CD4-positive, alpha-beta memory T cell (primary cell): ENCODE measurements at regions not wholly inside any gene's neighbourhood (a gene's known extent, or its start where the extent isn't known, plus 50 kb on each side); places are given as distances from the start of the nearest gene placed in this dataset.

Source experiments
- CTCF ChIA-PET: fragments of 350-600 bp; sonication (Branson Sonifier 250); formaldehyde crosslinking; loops from one replicate; lab custom pipeline; 2021; ENCODE audit warnings: inconsistent platforms; ENCODE audit not compliant: partially characterized antibody; lab: Charles Lee
- POLR2A ChIA-PET: fragments of 350-600 bp; sonication (Branson Sonifier 250); formaldehyde crosslinking; loops from one replicate; lab custom pipeline; 2021; ENCODE audit not compliant: partially characterized antibody; lab: Charles Lee
- DNase-seq, 5 donors: peaks; one replicate each; pipeline versions ENCODE4 v3.0.0 to v3.0.0-alpha.2; 2020 to 2022; ENCODE audit warnings: mixed read lengths in 1 of 5
- H3K27ac ChIP-seq: one replicate; pipeline ENCODE4 v1.7.0; 2013; ENCODE audit warnings: low read depth, low read length
- H3K27me3 ChIP-seq: 2 replicates; pipeline ENCODE4 v1.7.0; 2013; ENCODE audit warnings: mild to moderate bottlenecking, low read length, moderate library complexity; ENCODE audit not compliant: insufficient read depth
- H3K36me3 ChIP-seq: 2 replicates; pipeline ENCODE4 v1.7.0; 2013; ENCODE audit warnings: mild to moderate bottlenecking, low read length, moderate library complexity; ENCODE audit not compliant: insufficient read depth
- H3K4me1 ChIP-seq: 2 replicates; pipeline ENCODE4 v1.7.0; 2013; ENCODE audit warnings: mild to moderate bottlenecking, low read length, moderate library complexity; ENCODE audit not compliant: insufficient read depth
- H3K4me3 ChIP-seq, 2 donors: one replicate each; pipeline ENCODE4 v1.7.0; 2013; ENCODE audit warnings: low read length in 2 of 2, mild to moderate bottlenecking in 1 of 2
- H3K9me3 ChIP-seq, 2 donors: one replicate each; pipeline ENCODE4 v1.7.0; 2013; ENCODE audit warnings: low read length in 2 of 2, control low read depth in 1 of 2; ENCODE audit not compliant: control insufficient read depth in 1 of 2
- H3K27ac Mint-ChIP-seq, 7 donors: one replicate each; pipeline ENCODE4 v1.8.0; 2020 to 2021; ENCODE audit warnings: mixed read lengths in 7 of 7, mild to moderate bottlenecking in 6 of 7, inconsistent platforms in 3 of 7, moderate library complexity in 3 of 7
- H3K27me3 Mint-ChIP-seq, 2 donors: one replicate each; pipeline ENCODE4 v1.8.0; 2020 to 2021; ENCODE audit warnings: mixed read lengths in 2 of 2
- H3K36me3 Mint-ChIP-seq, 2 donors: one replicate each; pipeline ENCODE4 v1.8.0; 2020 to 2021; ENCODE audit warnings: mixed read lengths in 2 of 2, inconsistent platforms in 1 of 2, mild to moderate bottlenecking in 1 of 2
- H3K4me1 Mint-ChIP-seq, 4 donors: one replicate each; pipeline ENCODE4 v1.8.0; 2020 to 2021; ENCODE audit warnings: mixed read lengths in 4 of 4, mild to moderate bottlenecking in 1 of 4
- H3K4me3 Mint-ChIP-seq, 8 donors: one replicate each; pipeline ENCODE4 v1.8.0; 2020 to 2021; ENCODE audit warnings: mixed read lengths in 8 of 8, mild to moderate bottlenecking in 7 of 8, moderate library complexity in 6 of 8, inconsistent platforms in 3 of 8
- H3K9me3 Mint-ChIP-seq, 8 donors: one replicate each; pipeline ENCODE4 v1.8.0; 2020 to 2021; ENCODE audit warnings: mixed read lengths in 8 of 8, mild to moderate bottlenecking in 5 of 8, inconsistent platforms in 3 of 8, moderate library complexity in 1 of 8
- intact Hi-C: fragments of 100-400 bp; cut with micrococcal nuclease; formaldehyde crosslinking; loops from one replicate; pipeline ENCODE4 v1.15.1; 2023

DNA sequence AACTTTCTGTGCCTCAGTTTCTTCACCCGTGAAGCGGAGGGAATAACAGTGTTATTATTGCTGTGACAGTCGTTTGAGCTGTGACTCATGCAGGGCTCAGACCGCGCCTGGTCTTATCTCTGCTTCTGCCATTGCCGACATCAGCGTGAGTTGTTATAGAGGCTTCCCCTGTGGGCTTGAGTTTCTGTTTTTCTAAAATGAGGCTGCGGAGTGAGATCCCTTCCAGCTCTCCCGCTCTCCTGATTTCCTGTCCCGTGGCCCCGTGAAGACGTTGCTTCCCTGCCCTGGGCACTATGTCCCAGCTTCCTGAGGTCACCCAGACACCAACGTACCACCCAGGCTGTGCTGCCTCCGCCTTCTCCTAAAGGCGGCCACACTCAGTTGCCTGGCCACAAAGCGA is 278.5 kb downstream of the BMP7 start:
- POLR2A ChIA-PET: no interaction called here
- H3K27me3 Mint-ChIP-seq: no peaks in the 10 kb centered on the region
- no peak overlapping the region for H3K4me3 Mint-ChIP-seq

DNA sequence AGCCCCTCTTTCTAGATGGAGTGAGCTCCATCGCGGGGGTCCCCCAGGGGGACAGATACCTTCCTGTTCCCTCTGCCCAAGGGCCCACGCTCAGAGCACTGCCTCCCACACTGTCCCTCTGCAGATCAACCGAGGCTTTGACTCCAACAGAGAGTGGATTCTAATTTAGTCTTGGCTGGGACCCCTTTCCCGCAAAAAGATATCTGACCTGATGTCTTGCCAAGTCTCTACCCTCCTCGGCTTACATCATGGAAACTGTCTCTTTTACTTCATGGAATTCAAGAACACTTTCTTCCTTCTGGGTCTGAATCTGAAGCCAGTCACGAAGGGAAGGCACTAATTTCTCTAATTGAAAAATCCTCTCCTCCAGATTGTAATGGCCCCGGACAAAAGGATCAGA is 278.0 kb downstream of the BMP7 start:
- H3K27ac Mint-ChIP-seq: no peak overlapping the region
- peaks cover 0 to 30% (median 11%) of the 10 kb centered on the region in 8 donors for H3K9me3 Mint-ChIP-seq
- no peak overlapping the region for H3K27ac ChIP-seq
- H3K9me3 ChIP-seq: no peaks in the 10 kb centered on the region
- no peaks in the 10 kb centered on the region for H3K27me3 ChIP-seq
- ChIA-PET POLR2A (no interaction called here), CTCF (no interaction called here)
- no peak overlapping the region for H3K4me3 ChIP-seq
- H3K4me1 ChIP-seq: no peaks in the 10 kb centered on the region
- H3K27me3 Mint-ChIP-seq: no peaks in the 10 kb centered on the region
- no peaks in the 10 kb centered on the region for H3K36me3 ChIP-seq
- intact Hi-C loops: no loop called here
- H3K4me1 Mint-ChIP-seq: no peaks in the 10 kb centered on the region
- H3K36me3 Mint-ChIP-seq: no peaks in the 10 kb centered on the region
- no peak for DNase-seq
- no peak overlapping the region for H3K4me3 Mint-ChIP-seq

More for the DNA sequence above, 278.5 kb downstream of the BMP7 start:
- no peaks in the 10 kb centered on the region for H3K36me3 ChIP-seq
- no peaks in the 10 kb centered on the region for H3K4me1 Mint-ChIP-seq
- H3K27ac Mint-ChIP-seq: no peak overlapping the region
- H3K27ac ChIP-seq: no peak overlapping the region
- no peaks in the 10 kb centered on the region for H3K36me3 Mint-ChIP-seq
- peaks cover 0 to 33% (median 13%) of the 10 kb centered on the region in 8 donors for H3K9me3 Mint-ChIP-seq
- CTCF ChIA-PET: no interaction called here
- intact Hi-C loops: no loop called here
- H3K4me1 ChIP-seq: no peaks in the 10 kb centered on the region
- DNase-seq: no peak
- no peaks in the 10 kb centered on the region for H3K9me3 ChIP-seq
- H3K4me3 ChIP-seq: no peak overlapping the region
- no peaks in the 10 kb centered on the region for H3K27me3 ChIP-seq

DNA sequence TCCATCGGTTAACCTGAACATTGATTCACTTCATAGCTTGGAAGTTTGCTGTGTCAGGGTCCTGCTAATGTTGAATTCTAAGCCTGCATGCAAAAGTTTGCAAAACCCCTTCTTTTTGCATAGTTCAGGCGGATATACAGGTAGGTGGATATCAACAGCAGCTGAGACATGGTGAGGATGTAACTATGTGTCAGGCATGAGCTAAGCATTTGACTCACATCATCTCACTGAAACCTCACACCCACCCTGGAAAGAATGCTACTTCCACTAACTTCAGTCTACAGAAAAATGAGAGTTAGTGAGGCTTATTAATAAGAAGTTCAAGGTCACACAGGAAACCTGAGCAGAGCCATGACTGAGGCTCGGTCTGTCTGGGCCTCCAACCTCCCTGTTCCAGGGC is 276.9 kb downstream of the BMP7 start:
- no peaks in the 10 kb centered on the region for H3K4me1 Mint-ChIP-seq

DNA sequence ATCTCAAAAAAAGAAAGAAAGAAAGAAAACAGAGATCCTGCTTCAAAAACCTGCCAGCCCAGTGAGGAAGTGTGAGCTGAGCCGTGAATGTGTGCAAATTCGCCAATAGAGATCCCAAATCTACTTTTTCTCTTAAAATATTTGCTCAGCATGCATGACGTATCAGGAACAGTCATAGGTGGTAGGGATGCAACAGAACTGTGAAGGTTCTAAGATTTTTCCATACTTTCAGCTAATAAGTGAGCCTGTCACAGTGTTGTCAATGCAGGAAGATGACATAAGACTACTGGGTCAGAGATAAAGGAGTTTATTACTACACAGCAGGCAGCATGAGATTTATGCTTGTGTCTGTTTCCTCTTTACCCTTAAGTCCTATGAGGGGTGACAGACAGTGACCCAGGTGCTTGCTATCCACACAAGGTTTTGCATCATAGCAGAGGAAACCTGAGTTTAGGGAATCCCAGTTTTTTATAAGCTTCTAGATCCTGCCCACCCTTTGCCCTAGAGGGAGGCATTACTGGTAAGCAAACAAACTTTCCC is 273.4 kb downstream of the BMP7 start:
- intact Hi-C loops: no loop called here
- ChIA-PET CTCF (no interaction called here), POLR2A (no interaction called here)
- Histone ChIP-seq H3K4me1 (no peaks in the 10 kb centered on the region), H3K9me3 (peaks cover 0 to 1% of the 10 kb centered on the region in 2 donors), H3K36me3 (no peaks in the 10 kb centered on the region), H3K27me3 (no peaks in the 10 kb centered on the region), H3K27ac (no peak overlapping the region), H3K4me3 (no peak overlapping the region)
- DNase-seq: no peak
- Mint-ChIP-seq H3K27me3 (no peaks in the 10 kb centered on the region), H3K4me1 (no peaks in the 10 kb centered on the region), H3K27ac (no peak overlapping the region), H3K36me3 (no peaks in the 10 kb centered on the region), H3K9me3 (peaks cover 0 to 13% (median 3%) of the 10 kb centered on the region in 8 donors), H3K4me3 (no peak overlapping the region)

More for the DNA sequence above, 276.9 kb downstream of the BMP7 start:
- Histone ChIP-seq H3K27ac (no peak overlapping the region), H3K36me3 (no peaks in the 10 kb centered on the region), H3K4me1 (no peaks in the 10 kb centered on the region), H3K9me3 (no peaks in the 10 kb centered on the region), H3K27me3 (no peaks in the 10 kb centered on the region), H3K4me3 (no peak overlapping the region)
- peaks cover 0 to 20% (median 6%) of the 10 kb centered on the region in 8 donors for H3K9me3 Mint-ChIP-seq
- no peaks in the 10 kb centered on the region for H3K27me3 Mint-ChIP-seq
- intact Hi-C loops: no loop called here
- ChIA-PET POLR2A (no interaction called here), CTCF (no interaction called here)
- no peak overlapping the region for H3K4me3 Mint-ChIP-seq
- no peak for DNase-seq
- H3K27ac Mint-ChIP-seq: no peak overlapping the region
- H3K36me3 Mint-ChIP-seq: no peaks in the 10 kb centered on the region

DNA sequence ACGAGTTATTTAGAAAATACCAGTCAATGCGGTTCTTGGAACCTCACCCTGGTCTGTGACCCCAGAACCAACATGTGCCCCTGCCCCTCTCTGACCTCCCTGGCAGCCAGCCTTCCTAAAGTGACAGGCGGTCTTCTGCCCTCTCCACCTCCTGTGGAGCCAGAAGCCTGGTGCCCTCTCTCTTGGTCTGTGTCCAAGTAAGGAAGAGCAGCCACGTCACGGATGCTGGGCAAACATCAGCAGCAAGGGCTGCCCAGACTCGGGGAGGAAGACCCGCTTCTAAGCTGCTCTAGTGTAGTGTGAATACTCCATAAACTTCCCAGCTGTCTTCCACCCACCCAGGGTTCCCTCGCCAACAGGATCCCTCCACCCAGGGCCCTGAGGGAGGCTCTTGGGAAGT is 272.4 kb downstream of the BMP7 start:
- H3K27me3 Mint-ChIP-seq: no peaks in the 10 kb centered on the region
- ChIA-PET POLR2A (no interaction called here), CTCF (no interaction called here)
- H3K4me1 ChIP-seq: no peaks in the 10 kb centered on the region
- no peaks in the 10 kb centered on the region for H3K36me3 ChIP-seq
- no peak for DNase-seq
- peaks cover 0 to 4% of the 10 kb centered on the region in 2 donors for H3K9me3 ChIP-seq
- no peaks in the 10 kb centered on the region for H3K36me3 Mint-ChIP-seq
- no peak overlapping the region for H3K27ac Mint-ChIP-seq
- no peak overlapping the region for H3K4me3 ChIP-seq
- H3K4me1 Mint-ChIP-seq: no peaks in the 10 kb centered on the region
- H3K27ac ChIP-seq: no peak overlapping the region
- no peak overlapping the region for H3K4me3 Mint-ChIP-seq
- no peaks in the 10 kb centered on the region for H3K27me3 ChIP-seq
- peaks cover 0 to 22% (median 7%) of the 10 kb centered on the region in 8 donors for H3K9me3 Mint-ChIP-seq
- intact Hi-C loops: no loop called here

GRCh38 chr20:56995149-56995548 is 271.3 kb downstream of the BMP7 start:
- CTCF ChIA-PET: interaction anchor here (1.9 kb wide), 1 partner anchor 444 kb away, joined by 7 read pairs; no protein-coding TSS in a partner anchor

GRCh38 chr20:56995635-56996075 is 270.8 kb downstream of the BMP7 start:
- CTCF ChIA-PET: interaction anchor here (1.9 kb wide), 1 partner anchor 445 kb away, joined by 7 read pairs; no protein-coding TSS in a partner anchor
- Histone ChIP-seq H3K27ac (no peak overlapping the region), H3K4me3 (no peak overlapping the region), H3K9me3 (peaks cover 0 to 4% of the 10 kb centered on the region in 2 donors), H3K4me1 (no peaks in the 10 kb centered on the region), H3K36me3 (no peaks in the 10 kb centered on the region), H3K27me3 (no peaks in the 10 kb centered on the region)
- Mint-ChIP-seq H3K9me3 (peaks cover 0 to 30% (median 9%) of the 10 kb centered on the region in 8 donors), H3K27me3 (peaks cover 0 to 2% of the 10 kb centered on the region in 2 donors), H3K4me3 (no peak overlapping the region), H3K36me3 (no peaks in the 10 kb centered on the region), H3K27ac (no peak overlapping the region), H3K4me1 (no peaks in the 10 kb centered on the region)
- no peak for DNase-seq
- POLR2A ChIA-PET: no interaction called here
- intact Hi-C loops: no loop called here

More at GRCh38 chr20:56995149-56995548, 271.3 kb downstream of the BMP7 start:
- peaks cover 0 to 29% (median 9%) of the 10 kb centered on the region in 8 donors for H3K9me3 Mint-ChIP-seq
- no peak overlapping the region for H3K27ac ChIP-seq
- no peaks in the 10 kb centered on the region for H3K4me1 Mint-ChIP-seq
- peaks cover 0 to 4% of the 10 kb centered on the region in 2 donors for H3K9me3 ChIP-seq
- H3K4me3 ChIP-seq: no peak overlapping the region
- no peaks in the 10 kb centered on the region for H3K36me3 Mint-ChIP-seq
- POLR2A ChIA-PET: no interaction called here
- DNase-seq: no peak
- no peaks in the 10 kb centered on the region for H3K36me3 ChIP-seq
- no peaks in the 10 kb centered on the region for H3K4me1 ChIP-seq
- H3K27ac Mint-ChIP-seq: no peak overlapping the region
- peaks cover 0 to 2% of the 10 kb centered on the region in 2 donors for H3K27me3 Mint-ChIP-seq
- H3K27me3 ChIP-seq: no peaks in the 10 kb centered on the region
- no peak overlapping the region for H3K4me3 Mint-ChIP-seq
- intact Hi-C loops: no loop called here
